IPS-NIHi7 (cell line): ENCODE measurements at regions not wholly inside any gene's neighbourhood (a gene's known extent, or its start where the extent isn't known, plus 50 kb on each side); places are given as distances from the start of the nearest gene placed in this dataset.

Experiments used
- DNase-seq: peaks from one replicate; pipeline ENCODE4 v3.0.0; 2012; ENCODE audit warnings: mixed read lengths; ENCODE audit errors: extremely low spot score

DNA sequence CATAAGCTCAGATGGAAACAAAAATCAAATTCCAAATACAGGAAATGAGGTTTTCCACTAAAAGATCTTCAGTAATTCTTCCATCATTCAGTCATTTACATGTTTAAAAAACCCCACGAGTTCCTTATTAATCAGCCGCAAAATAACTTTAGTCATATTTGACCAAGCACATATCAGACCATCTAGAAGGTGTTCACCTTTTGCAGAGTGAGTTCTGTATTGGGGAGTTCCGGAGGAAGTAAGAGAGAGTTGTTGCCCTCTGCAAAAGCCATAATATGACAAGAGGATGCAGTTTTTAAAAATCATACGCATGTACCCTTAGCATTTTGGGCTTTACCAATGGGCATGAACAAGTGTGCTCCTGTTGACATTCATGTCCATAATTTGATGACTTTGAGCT lies 61.6 kb downstream of the CCR1 start:
- no peak for DNase-seq

DNA sequence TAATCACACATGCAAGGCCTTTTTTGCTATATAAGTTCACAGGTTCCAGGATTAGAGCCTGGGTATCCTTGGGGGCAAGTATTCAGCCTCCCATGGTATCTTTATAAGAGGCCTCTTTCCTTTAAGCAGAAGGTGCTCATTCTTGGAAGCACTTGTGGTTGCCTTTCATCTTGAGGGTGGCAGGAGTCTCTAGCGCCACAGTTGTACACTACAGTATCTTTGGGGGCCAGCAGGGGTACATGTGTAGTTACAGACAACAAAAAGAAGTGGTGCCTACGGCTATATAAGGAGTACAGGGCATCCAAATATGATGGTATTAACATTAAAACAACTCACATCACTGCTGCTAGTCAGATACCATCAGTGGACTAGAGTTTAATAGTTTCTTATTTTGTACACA lies 62.1 kb downstream of the CCR1 start:
- DNase-seq = no peak

DNA sequence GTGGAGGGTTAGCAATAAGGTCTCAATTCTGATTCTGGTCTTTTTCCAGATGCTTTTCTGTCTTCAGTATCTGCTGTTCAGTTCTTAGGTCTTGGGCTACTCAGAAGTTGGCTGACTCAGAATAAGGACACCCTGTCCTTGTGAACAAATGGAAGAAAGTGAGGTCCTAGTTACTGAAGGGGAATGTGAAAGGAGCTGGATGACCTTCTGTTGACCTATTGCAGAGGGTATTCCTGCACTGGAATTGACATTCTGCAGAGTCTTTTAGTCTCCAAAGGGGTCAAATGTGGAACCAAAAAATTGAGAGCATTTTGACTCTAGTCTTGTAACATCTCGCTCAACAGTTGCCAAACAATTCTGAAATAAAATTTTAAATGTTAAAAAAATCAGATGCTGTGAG lies 63.0 kb downstream of the CCR1 start:
- no peak for DNase-seq

DNA sequence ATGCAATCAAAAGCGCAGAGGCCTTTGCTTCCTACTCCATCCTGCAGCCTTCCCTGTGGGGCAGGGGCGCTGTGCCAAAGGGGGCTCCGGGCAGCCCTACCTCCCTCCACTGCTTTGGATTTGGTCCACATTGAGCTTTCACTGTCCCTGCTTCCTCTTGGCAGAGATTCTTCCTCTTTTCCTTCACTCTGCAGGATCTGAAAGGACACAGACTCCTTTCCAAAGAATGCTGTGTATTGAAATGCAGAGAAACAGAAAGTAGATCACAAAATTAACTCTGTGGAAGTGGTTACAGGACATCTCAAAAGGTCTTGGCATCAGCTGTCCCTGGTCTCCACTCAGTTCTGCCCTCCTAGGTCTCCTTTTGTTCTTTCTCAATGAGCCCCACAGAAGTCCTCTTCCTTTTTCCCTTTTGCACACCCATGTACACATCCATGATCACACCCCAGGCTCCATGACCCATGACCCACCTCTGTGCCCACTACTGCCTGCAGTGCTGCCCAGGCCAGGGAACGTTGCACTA lies 64.1 kb downstream of the CCR1 start:
- no peak for DNase-seq

DNA sequence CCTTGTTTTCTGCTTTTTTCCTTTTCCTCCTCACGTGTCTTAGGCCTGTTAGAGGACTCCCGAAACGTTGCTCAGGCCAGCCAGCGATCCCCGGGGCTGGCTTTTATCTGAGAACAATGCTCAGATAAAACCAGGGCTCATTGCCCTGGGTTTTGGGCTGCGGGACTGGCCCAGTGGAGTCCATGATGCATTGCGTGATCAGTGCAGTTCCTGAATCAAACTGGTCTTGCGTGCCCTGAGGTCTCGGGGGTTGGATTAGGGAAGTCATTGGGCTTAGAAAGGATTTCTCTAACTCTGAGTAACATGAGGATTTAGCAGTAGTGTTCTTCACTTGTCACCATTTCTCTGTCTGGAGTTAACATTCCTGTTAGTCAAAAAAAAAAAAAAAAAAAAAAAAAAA lies 66.3 kb downstream of the CCR1 start:
- no peak for DNase-seq

DNA sequence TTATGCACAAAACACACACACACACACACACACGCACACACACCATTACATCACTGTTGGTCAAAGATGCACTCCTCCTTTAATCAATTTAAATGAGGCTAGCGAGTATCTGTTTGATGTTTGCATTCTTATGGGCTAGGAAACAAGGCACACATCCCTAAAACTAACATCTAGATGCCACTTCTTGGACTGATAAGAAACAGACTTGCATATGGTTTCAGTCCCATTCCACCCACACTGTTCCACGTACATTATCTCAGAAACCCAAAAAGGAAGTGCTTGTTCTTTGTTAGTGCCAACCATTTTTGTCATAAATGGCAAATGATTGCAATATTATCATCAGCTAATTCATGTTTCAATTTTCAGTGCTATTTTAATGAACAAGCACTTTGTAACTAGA lies 69.5 kb downstream of the CCR1 start:
- DNase-seq = no peak

DNA sequence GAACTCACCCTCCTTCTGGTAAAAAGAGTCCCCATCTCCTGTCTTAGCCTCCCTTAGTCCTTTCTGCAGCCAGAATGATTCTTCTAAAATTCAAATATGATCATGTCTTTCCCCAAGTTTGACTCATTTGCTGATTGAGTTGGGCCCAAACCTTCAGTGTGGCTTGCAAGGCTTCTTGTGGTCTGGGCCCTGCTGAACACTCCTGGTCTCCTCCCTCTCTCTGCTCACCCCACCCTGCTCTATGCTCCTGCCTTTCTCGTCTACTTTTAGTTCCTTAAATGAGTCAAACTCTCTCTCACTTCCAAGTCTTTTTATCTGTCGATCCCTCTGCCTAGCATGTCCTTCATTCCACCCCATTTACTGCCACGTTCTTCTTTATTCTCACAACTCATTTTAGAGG lies 72.6 kb downstream of the CCR1 start:
- no peak for DNase-seq

DNA sequence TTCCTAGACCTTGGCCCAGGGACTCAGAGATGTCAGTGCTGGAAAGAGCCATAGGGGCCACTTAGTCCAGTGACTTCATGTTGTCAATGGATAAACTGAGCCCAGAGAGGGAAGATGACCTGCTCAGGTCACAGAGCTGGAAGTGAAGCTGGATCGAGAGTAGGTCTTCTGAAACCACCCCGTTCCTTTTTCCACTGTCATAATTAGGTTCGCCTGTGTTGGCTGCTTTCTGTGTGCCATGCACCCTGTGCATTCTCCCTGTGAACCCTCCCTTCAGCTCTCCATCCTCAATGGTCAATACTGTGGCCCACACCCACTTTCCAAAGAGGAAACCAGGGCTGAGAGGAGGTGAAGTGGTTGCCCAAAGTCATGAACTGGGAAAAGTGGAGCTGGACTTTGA lies 74.8 kb downstream of the CCR1 start:
- no peak for DNase-seq

DNA sequence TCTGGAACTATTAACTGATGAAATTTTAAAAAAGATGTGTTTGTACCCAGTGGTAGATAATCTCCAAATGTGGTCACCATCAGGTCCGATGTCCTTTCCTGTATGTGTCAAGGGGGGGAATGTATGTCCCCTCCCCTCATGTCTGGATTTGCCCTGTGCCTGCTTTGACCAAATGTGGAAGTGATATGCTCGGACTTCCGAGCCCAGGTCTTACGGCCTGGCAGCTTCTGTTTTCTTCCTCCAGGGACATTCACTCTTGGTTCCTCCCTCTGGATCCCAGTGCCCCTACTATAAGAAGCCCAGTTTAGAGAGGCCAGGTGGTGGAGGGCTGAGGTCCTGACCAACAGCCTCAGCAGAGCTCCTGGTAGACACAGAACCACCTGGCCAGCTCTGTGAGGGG lies 75.5 kb downstream of the CCR1 start:
- DNase-seq = no peak

DNA sequence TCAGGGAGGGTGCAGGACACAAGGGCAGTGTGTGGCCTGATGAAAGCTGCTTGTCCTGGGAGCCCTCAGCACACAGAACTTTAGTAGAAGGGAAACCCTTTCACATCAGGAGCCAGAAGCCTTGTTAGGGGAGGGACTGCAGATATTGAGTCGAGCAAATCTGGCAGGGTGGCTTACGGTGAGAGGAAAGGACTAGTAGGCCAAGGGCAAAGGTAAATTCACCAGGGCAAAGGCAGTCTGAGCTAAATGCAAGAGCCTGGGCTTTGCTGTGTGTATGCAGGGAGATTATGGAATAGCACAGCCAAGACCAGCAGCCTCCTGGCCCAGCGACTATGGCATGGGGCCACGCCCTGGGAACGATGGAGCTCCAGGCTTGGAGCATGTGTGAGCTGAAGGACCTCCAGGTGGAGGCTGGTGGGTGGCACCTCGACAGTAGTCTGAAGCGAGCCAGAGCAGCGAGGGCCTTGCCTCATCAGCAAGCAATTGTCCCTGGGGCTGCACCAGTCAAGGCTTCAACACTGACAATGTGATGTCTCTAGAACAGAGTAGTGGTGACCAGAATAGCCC lies 76.1 kb downstream of the CCR1 start:
- no peak for DNase-seq

DNA sequence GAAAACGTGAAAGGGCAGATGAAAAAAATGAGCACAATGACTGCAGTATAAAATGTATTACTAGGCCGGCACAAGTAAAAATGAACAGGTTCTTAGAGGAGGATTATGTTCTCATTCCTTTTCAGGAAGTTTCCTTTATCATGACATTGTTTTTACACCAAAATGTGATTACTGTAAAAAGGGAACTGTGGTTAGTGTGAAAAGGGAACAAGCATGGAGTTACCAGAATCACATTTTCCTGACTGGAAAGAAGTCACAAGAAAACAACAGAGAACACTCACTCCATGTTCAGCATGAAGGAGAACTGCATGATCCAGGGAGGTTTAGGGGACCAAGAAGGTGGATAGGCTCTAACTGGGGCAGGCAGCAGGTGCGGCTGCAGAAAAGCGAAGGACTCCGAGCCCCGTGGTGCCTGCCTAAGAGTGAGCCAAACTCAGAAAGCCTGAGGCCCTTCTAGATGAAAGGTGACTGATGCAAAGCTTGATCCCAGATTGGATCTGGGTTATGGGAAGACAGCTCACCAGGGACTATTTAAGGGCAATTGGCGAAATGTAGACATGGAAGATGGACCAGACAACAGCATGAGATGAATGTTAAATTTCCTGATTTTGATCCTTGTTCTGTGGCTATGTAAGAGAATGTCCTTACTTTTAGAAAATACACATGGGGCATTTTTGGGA lies 77.3 kb downstream of the CCR1 start:
- no peak for DNase-seq

DNA sequence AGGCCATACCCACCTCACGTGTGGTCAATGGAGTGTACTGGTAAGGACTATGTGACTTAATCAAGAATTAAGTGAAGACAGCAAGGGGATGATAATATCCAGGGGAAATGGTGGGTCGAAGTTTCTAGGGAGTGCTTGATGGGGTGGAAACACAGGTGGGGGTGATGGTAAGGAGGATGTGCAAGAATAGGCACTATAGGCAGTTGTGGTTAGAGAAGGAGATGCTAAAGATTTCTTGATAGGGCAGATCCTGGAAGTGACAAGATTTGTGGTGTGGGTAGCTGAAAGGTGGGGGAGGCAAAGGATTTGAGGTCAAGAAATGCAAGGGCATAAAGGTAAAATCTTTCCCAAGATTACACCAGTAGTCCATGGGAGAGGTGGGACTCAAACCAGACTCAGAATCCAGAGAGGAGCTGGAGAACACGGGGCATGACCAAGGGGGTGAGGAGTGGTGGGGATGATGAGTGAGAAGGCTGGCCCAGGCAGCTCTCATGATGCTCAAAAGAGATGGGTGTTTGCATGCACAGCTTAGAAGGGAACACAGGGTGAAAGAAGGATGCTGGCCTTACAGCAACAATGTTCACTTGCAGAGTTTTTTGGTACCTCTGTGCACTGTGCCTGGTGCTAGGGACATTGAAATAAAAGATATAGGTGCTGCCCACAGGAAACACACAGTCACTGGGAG lies 78.4 kb downstream of the CCR1 start:
- no peak for DNase-seq

DNA sequence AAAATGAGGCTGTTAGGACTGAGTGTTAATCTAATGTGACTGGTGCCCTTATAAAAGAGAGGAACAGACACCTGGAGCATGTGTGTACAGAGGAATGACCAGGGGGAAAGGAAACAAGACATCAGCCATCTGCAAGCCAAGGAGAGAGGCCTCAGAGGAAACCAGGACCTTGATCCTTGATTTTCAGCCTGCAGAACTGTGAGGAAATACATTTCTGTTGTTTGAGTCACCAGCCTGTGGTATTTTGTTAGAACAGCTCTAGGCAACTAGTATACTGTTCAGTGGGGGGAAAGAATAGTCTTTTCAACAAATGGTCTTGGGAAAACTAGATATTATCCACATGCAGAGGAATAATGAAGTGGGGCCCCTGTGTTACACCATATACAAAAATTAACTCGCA lies 80.6 kb downstream of the CCR1 start:
- DNase-seq = no peak

DNA sequence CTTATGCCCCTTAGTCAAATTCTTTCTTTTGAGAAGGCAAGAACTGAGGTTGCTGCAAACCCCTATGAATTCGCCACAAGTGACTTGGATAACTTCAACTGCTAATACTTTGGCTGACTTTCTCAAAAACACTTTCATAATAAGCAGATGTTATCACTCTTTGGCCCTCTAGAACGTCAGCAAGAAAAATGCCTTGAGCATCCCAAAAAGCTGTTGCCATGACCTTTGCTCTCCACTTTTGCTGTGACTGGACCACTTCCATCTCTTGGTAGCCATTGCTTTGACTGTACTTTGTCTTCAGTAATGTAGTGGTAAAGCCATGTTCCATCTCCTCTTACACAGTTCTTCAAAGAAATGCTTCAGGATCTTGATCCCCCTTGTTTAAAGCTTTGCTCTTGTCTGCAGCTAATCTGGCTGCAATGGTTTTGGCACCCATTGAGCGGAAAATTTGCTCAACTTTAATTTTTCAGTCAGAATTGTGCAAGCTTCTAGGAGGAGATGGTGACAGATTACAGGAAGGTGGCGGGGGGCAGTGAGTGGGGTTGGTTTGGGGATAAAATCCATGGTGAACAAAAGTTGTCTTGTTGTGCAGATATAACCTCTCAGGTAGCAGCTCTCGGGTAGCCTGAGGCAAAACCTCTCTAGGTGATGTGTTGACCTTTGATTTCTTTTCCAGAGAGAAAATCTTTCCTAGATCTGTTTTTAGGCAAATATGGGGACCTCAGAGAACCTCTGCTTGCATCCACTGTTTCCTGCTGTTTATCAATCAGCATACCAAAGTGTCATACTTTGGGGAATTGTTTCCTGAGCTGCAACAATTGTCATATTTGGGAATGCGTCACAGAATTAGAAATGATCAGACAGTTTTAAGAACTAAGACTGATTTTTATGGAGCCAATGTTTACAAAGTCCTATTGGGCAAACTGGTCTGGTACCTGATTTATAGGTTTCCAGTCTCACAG lies 83.6 kb downstream of the CCR1 start:
- no peak for DNase-seq

DNA sequence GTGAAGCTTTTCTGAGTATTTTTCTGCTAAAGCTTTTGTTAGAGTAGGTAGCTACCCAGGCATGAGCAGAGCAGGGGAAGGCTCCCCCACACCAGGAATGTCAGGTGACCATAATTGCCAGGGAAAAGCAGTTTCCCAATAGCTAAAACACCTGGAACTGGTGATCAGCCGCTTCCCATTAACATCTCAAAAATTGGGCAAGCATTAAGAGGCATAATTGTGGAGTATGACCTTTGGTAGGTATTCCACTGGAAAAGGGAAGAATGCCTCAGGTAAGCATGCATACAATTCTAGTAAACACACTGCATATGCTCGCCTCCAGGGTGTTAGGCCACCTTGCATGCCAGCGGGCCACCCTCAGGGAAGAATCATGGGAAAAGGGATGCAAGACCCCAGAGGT lies 84.5 kb downstream of the CCR1 start:
- DNase-seq = no peak

DNA sequence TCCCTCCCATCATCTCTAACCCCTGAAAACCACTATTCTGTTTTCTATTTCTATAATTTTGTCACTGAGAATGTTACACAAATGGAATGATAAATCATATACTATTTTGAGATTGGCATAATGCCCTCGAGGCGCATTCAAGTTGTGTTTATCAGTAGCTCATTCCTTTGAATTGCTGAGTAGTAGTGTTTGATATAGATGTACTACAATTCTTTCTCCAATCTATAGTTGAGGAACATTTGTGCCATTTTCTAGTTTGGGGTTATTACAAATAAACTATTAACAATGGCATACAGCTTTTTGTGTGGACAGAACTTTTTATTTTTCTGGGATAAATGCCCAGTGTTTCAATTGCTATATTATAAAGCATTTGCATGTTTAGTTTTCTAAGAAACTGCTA lies 86.0 kb downstream of the CCR1 start:
- no peak for DNase-seq

DNA sequence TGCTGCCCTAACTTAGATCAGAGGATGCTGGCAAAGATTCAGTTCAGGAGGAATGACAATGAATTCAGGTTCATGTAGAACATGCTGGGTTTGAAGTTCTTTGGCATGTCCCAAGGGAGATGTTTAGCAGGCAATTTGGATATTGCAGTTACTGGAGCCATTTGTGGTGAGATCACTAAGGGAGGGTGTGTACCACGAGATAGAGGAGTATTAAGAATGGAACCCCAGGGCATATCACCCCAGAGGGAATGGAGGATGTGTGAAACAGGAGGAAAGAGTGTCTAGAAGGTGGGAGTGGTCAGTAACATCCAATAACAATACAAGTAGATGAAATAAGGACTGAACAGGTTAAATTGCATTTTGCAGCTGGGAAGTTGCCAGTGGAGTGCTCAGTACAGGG lies 87.1 kb downstream of the CCR1 start:
- no peak for DNase-seq

DNA sequence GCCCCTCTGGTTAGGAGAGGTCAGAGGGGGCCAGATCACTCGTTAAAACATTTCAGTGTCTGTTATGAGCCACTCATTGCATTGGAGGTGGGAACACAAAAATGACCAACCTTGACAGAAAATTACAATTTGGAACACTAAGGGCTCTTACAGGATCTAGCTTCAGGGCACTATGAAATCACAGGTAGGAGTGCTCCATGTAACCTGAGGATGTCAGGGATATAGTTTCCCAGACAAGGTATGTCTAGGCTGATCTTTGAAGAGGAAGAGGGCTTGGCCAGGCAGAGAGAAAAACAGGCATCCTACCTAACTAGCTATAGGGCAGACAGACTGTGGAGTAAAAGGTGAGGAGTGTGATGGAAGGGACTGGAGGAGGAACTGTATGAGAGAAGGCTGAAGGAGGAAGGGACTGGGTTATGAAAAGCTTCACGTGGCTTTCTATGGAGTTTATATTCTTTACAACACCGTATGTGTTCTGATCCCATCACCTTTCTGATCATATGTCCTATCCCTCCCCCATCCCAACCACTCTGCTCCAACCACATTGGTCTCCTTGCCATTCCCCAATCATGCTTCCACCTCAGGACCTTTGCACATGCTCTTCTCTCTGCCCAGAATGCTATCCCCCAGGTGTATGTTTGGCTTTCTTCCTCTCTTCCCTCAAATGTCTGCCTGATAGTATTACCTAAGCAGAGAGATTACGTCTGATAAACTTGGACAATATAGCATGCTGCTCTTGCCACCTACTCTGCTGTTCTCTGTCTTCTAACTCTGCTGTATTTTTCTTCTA lies 88.2 kb downstream of the CCR1 start:
- no peak for DNase-seq

DNA sequence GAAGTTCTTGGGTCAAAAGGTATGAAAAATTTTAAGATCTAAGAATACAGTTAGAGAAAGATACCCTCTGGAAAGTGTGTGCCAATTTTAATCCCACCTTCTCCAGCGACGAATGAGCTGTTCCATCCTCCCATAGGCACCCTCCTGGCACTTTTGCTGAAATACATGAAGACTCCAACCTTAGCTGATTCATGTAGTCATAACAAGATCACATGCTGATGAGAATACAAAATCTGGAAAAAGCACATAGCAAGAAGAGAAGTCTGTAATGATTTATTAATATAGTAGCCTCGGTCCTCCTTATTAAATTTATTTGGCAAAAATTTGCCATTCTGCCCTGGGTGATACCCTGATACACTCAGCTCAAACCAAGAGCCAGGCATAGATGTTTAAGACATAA lies 88.9 kb downstream of the CCR1 start:
- DNase-seq = no peak

DNA sequence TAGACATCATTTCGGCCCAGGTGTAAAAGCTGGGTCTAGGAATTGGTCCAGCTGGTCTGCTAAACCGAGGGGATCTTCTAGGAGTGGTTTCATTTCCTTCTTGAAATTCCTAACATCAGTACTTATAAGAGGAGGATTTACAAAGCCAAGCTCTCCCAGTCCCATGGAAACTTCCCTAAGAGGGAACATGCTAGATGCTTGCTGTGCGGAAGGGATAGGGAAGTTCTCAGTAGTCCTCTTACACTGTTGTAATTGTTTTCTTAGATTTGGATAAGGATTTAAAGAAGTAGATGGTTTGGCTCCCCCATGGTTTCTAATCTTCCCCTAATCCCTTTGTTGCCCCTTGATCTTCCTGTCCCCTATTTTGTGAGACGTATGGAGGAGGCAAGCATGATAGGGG lies 89.7 kb upstream of the XCR1 start:
- no peak for DNase-seq

DNA sequence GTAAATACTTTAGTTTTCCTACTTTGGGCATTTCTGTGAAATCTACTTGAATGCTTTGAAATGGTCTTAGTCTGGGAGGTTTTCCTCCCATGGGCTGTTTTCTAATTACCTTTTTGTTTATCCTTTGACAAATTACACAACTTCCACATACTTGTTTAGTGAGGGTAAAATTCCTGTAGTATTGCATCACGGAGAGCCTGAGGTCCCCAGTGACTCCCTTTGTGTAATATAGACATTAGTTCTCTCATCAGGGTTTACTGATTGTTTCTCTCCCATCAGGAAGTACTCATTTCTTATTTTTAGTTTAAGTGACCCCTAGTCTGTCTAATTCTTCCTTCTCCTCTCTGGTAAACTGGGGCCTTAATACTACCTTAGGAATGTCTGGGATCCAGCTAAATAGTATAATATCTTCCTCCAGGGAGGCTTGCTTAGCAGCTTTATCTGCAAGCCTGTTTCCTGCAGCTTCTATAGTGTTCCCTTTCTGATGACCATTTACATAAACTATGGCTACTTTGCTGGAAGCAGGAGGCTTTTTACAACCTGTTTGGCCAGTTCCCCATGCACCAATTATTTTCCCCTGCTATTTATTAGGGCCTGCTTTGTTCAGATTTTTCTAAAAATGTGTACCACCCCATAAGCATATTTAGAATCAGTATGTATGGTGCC lies 87.2 kb upstream of the XCR1 start:
- no peak for DNase-seq
